HCT116 (cell line): ENCODE measurements at regions not wholly inside any gene's neighbourhood (a gene's known extent, or its start where the extent isn't known, plus 50 kb on each side); places are given as distances from the start of the nearest gene placed in this dataset.

Source experiments
- CTCF ChIP-seq, 3 experiments: fragments of 200-600 bp in 1 of 3; sonication (generic) in 1 of 3; IDR thresholded peaks in 2 of 3; conservative IDR thresholded peaks in 1 of 3; 2 replicates each; pipeline ENCODE4 v1.5.1; 2012 to 2017; ENCODE audit warnings: low read depth in 2 of 3, low read length in 2 of 3, antibody characterized with exemption in 1 of 3, borderline replicate concordance in 1 of 3, control low read depth in 1 of 3, mild to moderate bottlenecking in 1 of 3, mixed read lengths in 1 of 3, mixed run types in 1 of 3, moderate library complexity in 1 of 3; ENCODE audit not compliant: insufficient read depth in 1 of 3
- EZH2 ChIP-seq: fragments of 200-600 bp; sonication (generic); IDR thresholded peaks from 2 replicates; pipeline ENCODE4 v1.6.1; 2017; ENCODE audit warnings: antibody characterized with exemption, mixed run types
- EZH2phosphoT487 ChIP-seq: fragments of 200-600 bp; IDR thresholded peaks from 2 replicates; pipeline ENCODE4 v1.6.1; 2018; ENCODE audit warnings: antibody characterized with exemption, borderline replicate concordance
- POLR2A ChIP-seq: IDR thresholded peaks from 2 replicates; pipeline ENCODE4 v1.7.0; 2011; ENCODE audit warnings: borderline replicate concordance; ENCODE audit not compliant: insufficient read depth, insufficient read length; ENCODE audit errors: extremely low read depth
- POLR2AphosphoS5 ChIP-seq: IDR thresholded peaks from 2 replicates; pipeline ENCODE4 v1.6.1; 2011; ENCODE audit warnings: mild to moderate bottlenecking, low read depth, low read length, moderate library complexity
- SP1 ChIP-seq: IDR thresholded peaks from 2 replicates; pipeline ENCODE4 v1.6.1; 2012; ENCODE audit warnings: low read depth
- SRF ChIP-seq: IDR thresholded peaks from 2 replicates; pipeline ENCODE4 v1.6.1; 2012; ENCODE audit warnings: low read depth
- TF ChIP-seq, protein P1 (sequence below): IDR thresholded peaks from 2 replicates; pipeline ENCODE4 v1.6.1; 2012
- TF ChIP-seq, protein P2 (sequence below): IDR thresholded peaks from 2 replicates; pipeline ENCODE4 v1.6.1; 2012; ENCODE audit warnings: low read depth

- TF ChIP-seq POLR2AphosphoS5 = no peak
- no peak for TF ChIP-seq CTCF (IDR thresholded peaks at IDR 0.05 in 2 of 3, conservative IDR thresholded peaks at IDR 0.05 in 1 of 3; ENCODE audit: borderline replicate concordance in 1 of 3, insufficient read depth in 1 of 3, low read depth in 2 of 3, low read length in 2 of 3)
- no peak for TF ChIP-seq EZH2
- no peak for TF ChIP-seq SP1
- TF ChIP-seq POLR2A = no peak
- no peak for TF ChIP-seq EZH2phosphoT487
- TF ChIP-seq, protein P1, sequence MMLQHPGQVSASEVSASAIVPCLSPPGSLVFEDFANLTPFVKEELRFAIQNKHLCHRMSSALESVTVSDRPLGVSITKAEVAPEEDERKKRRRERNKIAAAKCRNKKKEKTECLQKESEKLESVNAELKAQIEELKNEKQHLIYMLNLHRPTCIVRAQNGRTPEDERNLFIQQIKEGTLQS = no peak
- TF ChIP-seq, protein P2, sequence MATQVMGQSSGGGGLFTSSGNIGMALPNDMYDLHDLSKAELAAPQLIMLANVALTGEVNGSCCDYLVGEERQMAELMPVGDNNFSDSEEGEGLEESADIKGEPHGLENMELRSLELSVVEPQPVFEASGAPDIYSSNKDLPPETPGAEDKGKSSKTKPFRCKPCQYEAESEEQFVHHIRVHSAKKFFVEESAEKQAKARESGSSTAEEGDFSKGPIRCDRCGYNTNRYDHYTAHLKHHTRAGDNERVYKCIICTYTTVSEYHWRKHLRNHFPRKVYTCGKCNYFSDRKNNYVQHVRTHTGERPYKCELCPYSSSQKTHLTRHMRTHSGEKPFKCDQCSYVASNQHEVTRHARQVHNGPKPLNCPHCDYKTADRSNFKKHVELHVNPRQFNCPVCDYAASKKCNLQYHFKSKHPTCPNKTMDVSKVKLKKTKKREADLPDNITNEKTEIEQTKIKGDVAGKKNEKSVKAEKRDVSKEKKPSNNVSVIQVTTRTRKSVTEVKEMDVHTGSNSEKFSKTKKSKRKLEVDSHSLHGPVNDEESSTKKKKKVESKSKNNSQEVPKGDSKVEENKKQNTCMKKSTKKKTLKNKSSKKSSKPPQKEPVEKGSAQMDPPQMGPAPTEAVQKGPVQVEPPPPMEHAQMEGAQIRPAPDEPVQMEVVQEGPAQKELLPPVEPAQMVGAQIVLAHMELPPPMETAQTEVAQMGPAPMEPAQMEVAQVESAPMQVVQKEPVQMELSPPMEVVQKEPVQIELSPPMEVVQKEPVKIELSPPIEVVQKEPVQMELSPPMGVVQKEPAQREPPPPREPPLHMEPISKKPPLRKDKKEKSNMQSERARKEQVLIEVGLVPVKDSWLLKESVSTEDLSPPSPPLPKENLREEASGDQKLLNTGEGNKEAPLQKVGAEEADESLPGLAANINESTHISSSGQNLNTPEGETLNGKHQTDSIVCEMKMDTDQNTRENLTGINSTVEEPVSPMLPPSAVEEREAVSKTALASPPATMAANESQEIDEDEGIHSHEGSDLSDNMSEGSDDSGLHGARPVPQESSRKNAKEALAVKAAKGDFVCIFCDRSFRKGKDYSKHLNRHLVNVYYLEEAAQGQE = no peak
- no peak for TF ChIP-seq SRF
Measured at GRCh38 chr14:27078191-27078590, 480.4 kb upstream of the NOVA1 start.
